ENCODE measurements at regions not wholly inside any gene's neighbourhood (a gene's known extent, or its start where the extent isn't known, plus 50 kb on each side); places are given as distances from the start of the nearest gene placed in this dataset.

- Histone ChIP-seq H3K27ac (ENCODE audit: low read depth, low read length) (no peak overlapping the region), H3K4me1 (ENCODE audit: insufficient read depth, low read length) (no peaks in the 10 kb centered on the region), H3K4me3 (ENCODE audit: low read length in 2 of 2) (no peak overlapping the region), H3K9me3 (ENCODE audit: control insufficient read depth in 1 of 2, low read length in 2 of 2) (no peaks in the 10 kb centered on the region), H3K36me3 (ENCODE audit: insufficient read depth, low read length) (no peaks in the 10 kb centered on the region), H3K27me3 (ENCODE audit: insufficient read depth, low read length) (no peaks in the 10 kb centered on the region)
- POLR2A ChIA-PET (ENCODE audit: partially characterized antibody): no interaction called here
- Mint-ChIP-seq H3K27ac (no peak overlapping the region), H3K4me1 (no peaks in the 10 kb centered on the region), H3K36me3 (no peaks in the 10 kb centered on the region), H3K9me3 (peaks cover 0 to 9% (median 0%) of the 10 kb centered on the region in 8 donors), H3K27me3 (peaks cover 3 to 18% of the 10 kb centered on the region in 2 donors), H3K4me3 (no peak overlapping the region)
- CTCF ChIA-PET (ENCODE audit: partially characterized antibody): no interaction called here
- intact Hi-C loops (cut with micrococcal nuclease): no loop called here
- DNase-seq: no peak
Measured at GRCh38 chr20:57892471-57892870, 182.7 kb upstream of the PMEPA1 start.

GRCh38 chr20:57891014-57891413 lies 181.2 kb upstream of the PMEPA1 start:
- no peak for DNase-seq
- ChIA-PET POLR2A (ENCODE audit: partially characterized antibody) (no interaction called here), CTCF (ENCODE audit: partially characterized antibody) (no interaction called here)
- no peaks in the 10 kb centered on the region for H3K9me3 ChIP-seq (ENCODE audit: control insufficient read depth in 1 of 2, low read length in 2 of 2)
- no peak overlapping the region for H3K27ac Mint-ChIP-seq
- no peak overlapping the region for H3K4me3 ChIP-seq (ENCODE audit: low read length in 2 of 2)
- no peak overlapping the region for H3K27ac ChIP-seq (ENCODE audit: low read depth, low read length)
- H3K36me3 Mint-ChIP-seq: no peaks in the 10 kb centered on the region
- H3K36me3 ChIP-seq (ENCODE audit: insufficient read depth, low read length): no peaks in the 10 kb centered on the region
- H3K4me3 Mint-ChIP-seq: no peak overlapping the region
- H3K9me3 Mint-ChIP-seq: peaks cover 0 to 11% (median 0%) of the 10 kb centered on the region in 8 donors
- no peaks in the 10 kb centered on the region for H3K4me1 ChIP-seq (ENCODE audit: insufficient read depth, low read length)
- no peaks in the 10 kb centered on the region for H3K4me1 Mint-ChIP-seq
- intact Hi-C loops (cut with micrococcal nuclease): no loop called here
- H3K27me3 ChIP-seq (ENCODE audit: insufficient read depth, low read length): no peaks in the 10 kb centered on the region
- peaks cover 3 to 18% of the 10 kb centered on the region in 2 donors for H3K27me3 Mint-ChIP-seq

GRCh38 chr20:57890202-57890800 lies 180.5 kb upstream of the PMEPA1 start:
- H3K27ac Mint-ChIP-seq: no peak overlapping the region
- H3K4me1 Mint-ChIP-seq: no peaks in the 10 kb centered on the region
- ChIA-PET CTCF (ENCODE audit: partially characterized antibody) (no interaction called here), POLR2A (ENCODE audit: partially characterized antibody) (no interaction called here)
- Histone ChIP-seq H3K9me3 (ENCODE audit: control insufficient read depth in 1 of 2, low read length in 2 of 2) (no peaks in the 10 kb centered on the region), H3K4me1 (ENCODE audit: insufficient read depth, low read length) (no peaks in the 10 kb centered on the region), H3K36me3 (ENCODE audit: insufficient read depth, low read length) (no peaks in the 10 kb centered on the region), H3K4me3 (ENCODE audit: low read length in 2 of 2) (no peak overlapping the region), H3K27ac (ENCODE audit: low read depth, low read length) (no peak overlapping the region), H3K27me3 (ENCODE audit: insufficient read depth, low read length) (no peaks in the 10 kb centered on the region)
- H3K36me3 Mint-ChIP-seq: no peaks in the 10 kb centered on the region
- peaks cover 0 to 11% (median 0%) of the 10 kb centered on the region in 8 donors for H3K9me3 Mint-ChIP-seq
- DNase-seq: no peak
- H3K4me3 Mint-ChIP-seq: no peak overlapping the region
- H3K27me3 Mint-ChIP-seq: peaks cover 3 to 18% of the 10 kb centered on the region in 2 donors
- intact Hi-C loops (cut with micrococcal nuclease): no loop called here

- ChIA-PET CTCF (ENCODE audit: partially characterized antibody) (no interaction called here), POLR2A (ENCODE audit: partially characterized antibody) (no interaction called here)
- no peaks in the 10 kb centered on the region for H3K9me3 ChIP-seq (ENCODE audit: control insufficient read depth in 1 of 2, low read length in 2 of 2)
- intact Hi-C loops (cut with micrococcal nuclease): no loop called here
- H3K4me1 Mint-ChIP-seq: no peaks in the 10 kb centered on the region
- H3K27ac ChIP-seq (ENCODE audit: low read depth, low read length): no peak overlapping the region
- H3K36me3 Mint-ChIP-seq: no peaks in the 10 kb centered on the region
- H3K4me1 ChIP-seq (ENCODE audit: insufficient read depth, low read length): no peaks in the 10 kb centered on the region
- no peaks in the 10 kb centered on the region for H3K27me3 ChIP-seq (ENCODE audit: insufficient read depth, low read length)
- DNase-seq: no peak
- no peak overlapping the region for H3K27ac Mint-ChIP-seq
- no peak overlapping the region for H3K4me3 ChIP-seq (ENCODE audit: low read length in 2 of 2)
- H3K36me3 ChIP-seq (ENCODE audit: insufficient read depth, low read length): no peaks in the 10 kb centered on the region
- H3K27me3 Mint-ChIP-seq: peaks cover 3 to 13% of the 10 kb centered on the region in 2 donors
- H3K4me3 Mint-ChIP-seq: no peak overlapping the region
- H3K9me3 Mint-ChIP-seq: peaks cover 0 to 11% (median 0%) of the 10 kb centered on the region in 8 donors
Measured at GRCh38 chr20:57888591-57888990, 178.8 kb upstream of the PMEPA1 start.

- H3K36me3 Mint-ChIP-seq: no peaks in the 10 kb centered on the region
- Histone ChIP-seq H3K27ac (ENCODE audit: low read depth, low read length) (no peak overlapping the region), H3K4me1 (ENCODE audit: insufficient read depth, low read length) (no peaks in the 10 kb centered on the region), H3K36me3 (ENCODE audit: insufficient read depth, low read length) (no peaks in the 10 kb centered on the region), H3K27me3 (ENCODE audit: insufficient read depth, low read length) (no peaks in the 10 kb centered on the region), H3K9me3 (ENCODE audit: control insufficient read depth in 1 of 2, low read length in 2 of 2) (no peaks in the 10 kb centered on the region), H3K4me3 (ENCODE audit: low read length in 2 of 2) (no peak overlapping the region)
- intact Hi-C loops (cut with micrococcal nuclease): no loop called here
- peaks cover 0 to 11% (median 0%) of the 10 kb centered on the region in 8 donors for H3K9me3 Mint-ChIP-seq
- no peak overlapping the region for H3K27ac Mint-ChIP-seq
- ChIA-PET POLR2A (ENCODE audit: partially characterized antibody) (no interaction called here), CTCF (ENCODE audit: partially characterized antibody) (no interaction called here)
- H3K4me1 Mint-ChIP-seq: no peaks in the 10 kb centered on the region
- peaks cover 7% of the 10 kb centered on the region in 2 donors for H3K27me3 Mint-ChIP-seq
- H3K4me3 Mint-ChIP-seq: no peak overlapping the region
- DNase-seq: no peak
Measured at GRCh38 chr20:57884956-57885355, 175.1 kb upstream of the PMEPA1 start.

GRCh38 chr20:57883761-57884160 lies 173.9 kb upstream of the PMEPA1 start:
- H3K27ac Mint-ChIP-seq: no peak overlapping the region
- H3K4me3 Mint-ChIP-seq: no peak overlapping the region
- ChIA-PET CTCF (ENCODE audit: partially characterized antibody) (no interaction called here), POLR2A (ENCODE audit: partially characterized antibody) (no interaction called here)
- H3K4me1 ChIP-seq (ENCODE audit: insufficient read depth, low read length): no peaks in the 10 kb centered on the region
- DNase-seq: no peak
- H3K4me3 ChIP-seq (ENCODE audit: low read length in 2 of 2): no peak overlapping the region
- intact Hi-C loops (cut with micrococcal nuclease): no loop called here
- H3K36me3 ChIP-seq (ENCODE audit: insufficient read depth, low read length): no peaks in the 10 kb centered on the region
- no peaks in the 10 kb centered on the region for H3K36me3 Mint-ChIP-seq
- no peaks in the 10 kb centered on the region for H3K4me1 Mint-ChIP-seq
- H3K9me3 ChIP-seq (ENCODE audit: control insufficient read depth in 1 of 2, low read length in 2 of 2): no peaks in the 10 kb centered on the region
- H3K27me3 ChIP-seq (ENCODE audit: insufficient read depth, low read length): no peaks in the 10 kb centered on the region
- peaks cover 7 to 10% of the 10 kb centered on the region in 2 donors for H3K27me3 Mint-ChIP-seq
- no peak overlapping the region for H3K27ac ChIP-seq (ENCODE audit: low read depth, low read length)
- peaks cover 0 to 11% (median 0%) of the 10 kb centered on the region in 8 donors for H3K9me3 Mint-ChIP-seq

GRCh38 chr20:57883224-57883623 lies 173.4 kb upstream of the PMEPA1 start:
- Histone ChIP-seq H3K27ac (ENCODE audit: low read depth, low read length) (no peak overlapping the region), H3K36me3 (ENCODE audit: insufficient read depth, low read length) (no peaks in the 10 kb centered on the region), H3K9me3 (ENCODE audit: control insufficient read depth in 1 of 2, low read length in 2 of 2) (no peaks in the 10 kb centered on the region), H3K4me1 (ENCODE audit: insufficient read depth, low read length) (no peaks in the 10 kb centered on the region), H3K4me3 (ENCODE audit: low read length in 2 of 2) (no peak overlapping the region), H3K27me3 (ENCODE audit: insufficient read depth, low read length) (no peaks in the 10 kb centered on the region)
- no peaks in the 10 kb centered on the region for H3K4me1 Mint-ChIP-seq
- intact Hi-C loops (cut with micrococcal nuclease): no loop called here
- no peak overlapping the region for H3K4me3 Mint-ChIP-seq
- CTCF ChIA-PET (ENCODE audit: partially characterized antibody): no interaction called here
- peaks cover 0 to 9% (median 0%) of the 10 kb centered on the region in 8 donors for H3K9me3 Mint-ChIP-seq
- no peak overlapping the region for H3K27ac Mint-ChIP-seq
- POLR2A ChIA-PET (ENCODE audit: partially characterized antibody): no interaction called here
- no peak for DNase-seq
- H3K36me3 Mint-ChIP-seq: no peaks in the 10 kb centered on the region
- H3K27me3 Mint-ChIP-seq: peaks cover 5 to 10% of the 10 kb centered on the region in 2 donors
